ENCODE measurements at regions not wholly inside any gene's neighbourhood (a gene's known extent, or its start where the extent isn't known, plus 50 kb on each side); places are given as distances from the start of the nearest gene placed in this dataset.

DNA sequence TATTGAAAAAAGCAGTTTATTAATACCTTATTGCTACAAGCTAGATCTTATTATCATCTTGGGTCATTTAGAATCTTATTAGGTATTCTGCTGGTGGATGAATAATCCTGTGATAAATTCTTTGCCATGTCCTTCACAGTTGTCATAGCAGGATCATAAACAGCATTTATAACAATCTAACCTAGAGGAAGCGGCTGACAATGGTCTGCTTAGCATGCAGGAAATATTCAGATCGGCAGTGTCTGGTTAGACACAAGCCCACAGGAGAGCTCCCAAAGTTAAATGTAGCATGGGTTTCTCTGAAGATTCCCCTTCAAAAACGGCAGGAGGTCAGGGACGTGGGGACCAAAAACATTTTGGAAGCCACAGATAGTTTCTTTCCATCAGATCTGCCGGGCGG lies 179.3 kb downstream of the FOXB1 start:
- Histone ChIP-seq H3K27ac (no peak overlapping the region), H3K9me3 (no peaks in the 10 kb centered on the region), H3K27me3 (no peaks in the 10 kb centered on the region), H3K36me3 (no peaks in the 10 kb centered on the region), H3K4me1 (ENCODE audit: control insufficient read depth in 1 of 2, insufficient read depth in 1 of 2, low read depth in 1 of 2, low read length in 1 of 2) (no peaks in the 10 kb centered on the region), H3K4me3 (ENCODE audit: low read depth in 1 of 2, low read length in 1 of 2) (no peak overlapping the region)
- TF ChIP-seq, protein P1, sequence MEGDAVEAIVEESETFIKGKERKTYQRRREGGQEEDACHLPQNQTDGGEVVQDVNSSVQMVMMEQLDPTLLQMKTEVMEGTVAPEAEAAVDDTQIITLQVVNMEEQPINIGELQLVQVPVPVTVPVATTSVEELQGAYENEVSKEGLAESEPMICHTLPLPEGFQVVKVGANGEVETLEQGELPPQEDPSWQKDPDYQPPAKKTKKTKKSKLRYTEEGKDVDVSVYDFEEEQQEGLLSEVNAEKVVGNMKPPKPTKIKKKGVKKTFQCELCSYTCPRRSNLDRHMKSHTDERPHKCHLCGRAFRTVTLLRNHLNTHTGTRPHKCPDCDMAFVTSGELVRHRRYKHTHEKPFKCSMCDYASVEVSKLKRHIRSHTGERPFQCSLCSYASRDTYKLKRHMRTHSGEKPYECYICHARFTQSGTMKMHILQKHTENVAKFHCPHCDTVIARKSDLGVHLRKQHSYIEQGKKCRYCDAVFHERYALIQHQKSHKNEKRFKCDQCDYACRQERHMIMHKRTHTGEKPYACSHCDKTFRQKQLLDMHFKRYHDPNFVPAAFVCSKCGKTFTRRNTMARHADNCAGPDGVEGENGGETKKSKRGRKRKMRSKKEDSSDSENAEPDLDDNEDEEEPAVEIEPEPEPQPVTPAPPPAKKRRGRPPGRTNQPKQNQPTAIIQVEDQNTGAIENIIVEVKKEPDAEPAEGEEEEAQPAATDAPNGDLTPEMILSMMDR (IDR thresholded peaks at IDR 0.05), result no peak

DNA sequence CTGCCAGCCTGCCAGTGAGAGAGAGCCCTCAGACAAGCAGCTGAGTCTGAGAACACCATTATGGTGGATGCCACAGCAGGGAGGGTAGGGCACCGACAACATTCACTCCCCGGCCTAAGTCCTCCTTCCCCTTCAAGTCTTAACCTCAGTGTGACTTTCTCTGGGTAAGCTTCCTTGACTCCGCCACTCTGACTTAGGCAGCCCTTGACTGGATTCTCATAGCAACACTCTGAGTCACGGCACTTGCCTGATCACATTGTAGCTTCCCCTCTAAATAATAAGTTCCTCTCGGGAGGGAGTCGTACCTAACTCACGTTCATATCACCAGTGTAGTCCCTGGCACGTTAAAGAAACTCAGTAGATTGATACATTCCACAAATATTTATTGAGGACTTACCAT lies 180.5 kb downstream of the FOXB1 start:
- no peak overlapping the region for H3K4me3 ChIP-seq (ENCODE audit: low read depth in 1 of 2, low read length in 1 of 2)
- no peak overlapping the region for H3K27ac ChIP-seq
- TF ChIP-seq, protein P1 (IDR thresholded peaks at IDR 0.05), result no peak
- no peaks in the 10 kb centered on the region for H3K9me3 ChIP-seq
- H3K36me3 ChIP-seq, result no peaks in the 10 kb centered on the region
- no peaks in the 10 kb centered on the region for H3K27me3 ChIP-seq
- H3K4me1 ChIP-seq (ENCODE audit: control insufficient read depth in 1 of 2, insufficient read depth in 1 of 2, low read depth in 1 of 2, low read length in 1 of 2), result no peaks in the 10 kb centered on the region

DNA sequence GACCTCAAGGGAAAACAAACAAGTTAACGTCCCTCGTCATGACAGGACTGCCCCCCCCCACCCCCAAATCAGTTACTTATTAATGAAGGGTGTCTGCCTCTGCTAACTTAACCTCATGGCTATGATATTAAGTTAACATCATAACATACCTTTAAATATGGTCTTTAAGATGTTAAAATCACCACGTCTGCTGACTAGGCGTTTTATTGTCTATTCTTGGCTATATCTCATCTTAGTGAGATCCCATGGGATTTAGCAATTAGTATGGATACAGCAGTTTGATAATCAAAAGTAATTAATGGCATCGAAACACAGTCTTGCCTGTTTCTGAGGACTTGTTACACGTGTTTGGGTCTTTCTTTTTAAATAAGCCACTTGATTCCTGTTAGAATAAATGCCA lies 186.9 kb downstream of the FOXB1 start:
- Histone ChIP-seq H3K27me3 (peaks cover 3% of the 10 kb centered on the region), H3K4me3 (ENCODE audit: low read depth in 1 of 2, low read length in 1 of 2) (no peak overlapping the region), H3K4me1 (ENCODE audit: control insufficient read depth in 1 of 2, insufficient read depth in 1 of 2, low read depth in 1 of 2, low read length in 1 of 2) (no peaks in the 10 kb centered on the region), H3K36me3 (no peaks in the 10 kb centered on the region), H3K9me3 (no peaks in the 10 kb centered on the region), H3K27ac (no peak overlapping the region)
- TF ChIP-seq, protein P1 (IDR thresholded peaks at IDR 0.05), result no peak

DNA sequence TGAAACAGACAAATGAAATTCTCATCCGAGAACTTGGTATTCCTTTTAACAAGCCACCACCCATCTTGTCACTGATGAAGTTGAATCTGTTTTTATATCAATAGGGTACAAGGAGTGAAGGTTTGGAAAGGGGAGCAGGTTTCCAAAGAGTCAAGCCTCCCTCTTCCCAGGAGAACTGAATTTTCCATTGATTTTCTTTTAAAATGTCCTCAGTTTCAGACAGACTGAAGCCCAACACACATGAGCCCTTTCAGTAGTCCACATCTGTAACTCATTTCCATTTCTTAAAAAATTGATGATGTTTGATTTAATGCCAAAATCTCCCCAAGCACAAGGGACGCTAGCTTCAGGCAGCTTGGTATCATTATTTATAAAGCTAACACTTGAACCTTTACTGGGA lies 187.7 kb downstream of the FOXB1 start:
- Histone ChIP-seq H3K27me3 (peaks cover 3% of the 10 kb centered on the region), H3K4me3 (ENCODE audit: low read depth in 1 of 2, low read length in 1 of 2) (no peak overlapping the region), H3K27ac (no peak overlapping the region), H3K36me3 (no peaks in the 10 kb centered on the region), H3K4me1 (ENCODE audit: control insufficient read depth in 1 of 2, insufficient read depth in 1 of 2, low read depth in 1 of 2, low read length in 1 of 2) (no peaks in the 10 kb centered on the region), H3K9me3 (no peaks in the 10 kb centered on the region)
- TF ChIP-seq, protein P1 (IDR thresholded peaks at IDR 0.05), result no peak

DNA sequence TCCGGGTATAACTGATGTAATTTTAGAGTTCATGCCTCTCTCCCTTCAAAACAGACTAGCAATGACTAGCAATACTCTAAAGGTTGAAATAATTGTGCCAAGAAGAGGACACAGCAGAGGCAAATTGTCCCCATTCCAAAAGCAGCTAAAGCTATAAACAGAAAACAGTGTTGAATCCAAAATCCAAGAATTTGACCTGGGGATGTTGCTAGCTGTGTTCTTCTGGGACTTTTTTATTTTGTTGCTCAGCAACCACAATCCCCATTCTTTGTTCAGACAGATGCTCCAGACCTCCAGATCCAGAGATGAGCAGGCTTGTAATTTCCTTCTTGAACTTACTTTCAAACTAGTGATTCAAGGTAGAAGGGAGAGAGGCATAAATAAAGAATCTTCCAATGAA lies 191.5 kb downstream of the FOXB1 start:
- H3K36me3 ChIP-seq, result no peaks in the 10 kb centered on the region
- no peak overlapping the region for H3K4me3 ChIP-seq (ENCODE audit: low read depth in 1 of 2, low read length in 1 of 2)
- H3K9me3 ChIP-seq, result no peaks in the 10 kb centered on the region
- no peak overlapping the region for H3K27ac ChIP-seq
- TF ChIP-seq, protein P1 (IDR thresholded peaks at IDR 0.05), result no peak
- peaks cover 13% of the 10 kb centered on the region for H3K27me3 ChIP-seq
- H3K4me1 ChIP-seq (ENCODE audit: control insufficient read depth in 1 of 2, insufficient read depth in 1 of 2, low read depth in 1 of 2, low read length in 1 of 2), result no peaks in the 10 kb centered on the region
